Mammary epithelial cell (primary cell): ENCODE measurements at regions not wholly inside any gene's neighbourhood (a gene's known extent, or its start where the extent isn't known, plus 50 kb on each side); places are given as distances from the start of the nearest gene placed in this dataset.

Experiments used
- EZH2 ChIP-seq: IDR thresholded peaks from 2 replicates; pipeline ENCODE4 v1.6.1; 2012; ENCODE audit warnings: low read length, inconsistent platforms, borderline replicate concordance
- TF ChIP-seq, protein P1 (sequence below), 2 donors: IDR thresholded peaks in 1 of 2; conservative IDR thresholded peaks in 1 of 2; 2 replicates each; pipeline ENCODE4 v1.5.1; 2011 to 2012; ENCODE audit warnings: inconsistent platforms in 2 of 2, low read length in 2 of 2, mild to moderate bottlenecking in 2 of 2, control low read depth in 1 of 2, low read depth in 1 of 2; ENCODE audit not compliant: insufficient read depth in 1 of 2; ENCODE audit errors: extremely low read depth in 1 of 2

DNA sequence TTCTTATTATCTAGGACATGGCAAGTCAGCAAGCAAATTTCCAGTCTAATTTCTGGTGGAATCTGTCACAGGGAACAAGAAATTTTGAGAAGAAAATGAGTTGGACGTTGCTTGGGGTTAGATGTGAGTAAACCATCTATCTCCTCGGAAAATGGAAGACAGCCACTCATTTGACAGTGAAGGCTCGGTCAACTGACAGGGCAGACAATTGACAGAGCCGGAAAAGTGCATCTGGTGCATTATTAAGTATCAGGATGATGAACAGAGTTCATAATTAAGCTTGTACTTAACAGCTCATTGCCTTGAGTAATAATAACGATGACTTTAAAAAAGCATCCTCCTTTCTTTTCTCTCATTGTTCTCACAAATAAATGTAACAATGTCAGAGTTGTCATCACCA, 168.4 kb downstream of the MAD2L1 start:
- TF ChIP-seq, protein P1, sequence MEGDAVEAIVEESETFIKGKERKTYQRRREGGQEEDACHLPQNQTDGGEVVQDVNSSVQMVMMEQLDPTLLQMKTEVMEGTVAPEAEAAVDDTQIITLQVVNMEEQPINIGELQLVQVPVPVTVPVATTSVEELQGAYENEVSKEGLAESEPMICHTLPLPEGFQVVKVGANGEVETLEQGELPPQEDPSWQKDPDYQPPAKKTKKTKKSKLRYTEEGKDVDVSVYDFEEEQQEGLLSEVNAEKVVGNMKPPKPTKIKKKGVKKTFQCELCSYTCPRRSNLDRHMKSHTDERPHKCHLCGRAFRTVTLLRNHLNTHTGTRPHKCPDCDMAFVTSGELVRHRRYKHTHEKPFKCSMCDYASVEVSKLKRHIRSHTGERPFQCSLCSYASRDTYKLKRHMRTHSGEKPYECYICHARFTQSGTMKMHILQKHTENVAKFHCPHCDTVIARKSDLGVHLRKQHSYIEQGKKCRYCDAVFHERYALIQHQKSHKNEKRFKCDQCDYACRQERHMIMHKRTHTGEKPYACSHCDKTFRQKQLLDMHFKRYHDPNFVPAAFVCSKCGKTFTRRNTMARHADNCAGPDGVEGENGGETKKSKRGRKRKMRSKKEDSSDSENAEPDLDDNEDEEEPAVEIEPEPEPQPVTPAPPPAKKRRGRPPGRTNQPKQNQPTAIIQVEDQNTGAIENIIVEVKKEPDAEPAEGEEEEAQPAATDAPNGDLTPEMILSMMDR (conservative IDR thresholded peaks at IDR 0.05 in 1 of 2, IDR thresholded peaks at IDR 0.05 in 1 of 2; ENCODE audit: extremely low read depth in 1 of 2, insufficient read depth in 1 of 2, low read depth in 1 of 2, low read length in 2 of 2): no peak
- TF ChIP-seq EZH2: no peak
